ENCODE measurements at regions not wholly inside any gene's neighbourhood (a gene's known extent, or its start where the extent isn't known, plus 50 kb on each side); places are given as distances from the start of the nearest gene placed in this dataset.
A peak's percentile ranks its signal among the peaks of the same experiment; 100 is the strongest.

DNA sequence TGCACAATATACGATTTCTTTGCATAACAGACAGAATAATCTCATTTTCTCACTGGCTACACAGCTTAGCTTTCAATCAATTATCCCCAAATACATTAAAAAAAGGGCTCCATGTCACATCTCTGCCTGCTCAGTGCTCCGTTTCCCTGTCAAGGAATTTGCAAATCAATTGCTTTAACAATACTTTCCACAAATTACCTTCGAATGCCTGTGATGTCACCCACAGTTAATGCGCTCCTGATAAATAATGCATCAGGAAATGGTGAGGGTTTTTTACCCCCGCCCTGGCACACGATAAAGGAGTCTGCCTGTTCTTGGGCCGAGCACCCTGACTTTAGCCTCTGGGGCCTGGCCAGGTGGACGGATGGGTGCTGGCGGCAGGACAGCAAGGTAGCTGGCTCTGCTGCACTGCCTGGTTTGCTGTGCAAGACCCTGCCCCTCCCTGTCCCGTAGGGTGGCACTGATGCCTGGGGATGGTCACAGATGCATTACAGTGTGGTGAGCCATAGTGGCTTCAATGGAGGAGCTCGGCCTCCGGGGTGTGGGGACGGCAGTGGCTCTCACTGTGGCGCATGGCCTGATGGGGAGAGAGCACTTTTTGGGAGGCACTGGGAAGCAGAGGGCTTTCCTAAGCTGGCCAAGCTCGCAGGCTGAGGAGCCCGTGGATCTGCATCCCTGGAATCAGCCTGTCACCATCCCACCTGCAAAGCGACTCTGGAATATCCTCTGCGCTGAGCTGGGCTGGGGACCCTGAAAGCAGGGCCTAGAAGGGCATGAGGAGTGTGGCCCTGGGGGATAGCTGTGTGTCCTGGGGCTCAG, 88.3 kb upstream of the HS6ST1 start:
- Histone ChIP-seq H3K9ac (ENCODE audit: insufficient read depth in 1 of 2, low read depth in 2 of 2, low read length in 2 of 2) (0 out of 4 replicates have a peak overlapping the region, but pooled peaks of 1 of the 2 experiments have one; percentile 13), H3K4me3 (no peak overlapping the region), H3K36me3 (ENCODE audit: control insufficient read depth, insufficient read depth, low read length) (no peaks in the 10 kb centered on the region), H3K27me3 (ENCODE audit: control insufficient read depth in 2 of 2, insufficient read depth in 2 of 2, low read length in 2 of 2) (peaks cover 4 to 70% of the 10 kb centered on the region in 2 experiments; a peak in 4 of 5 replicates), H3K79me2 (ENCODE audit: control insufficient read depth, insufficient read depth, low read length) (no peaks in the 10 kb centered on the region), H3K9me3 (replicated peaks; ENCODE audit: control insufficient read depth, insufficient read depth, low read depth, low read length) (no peaks in the 10 kb centered on the region), H3K27ac (ENCODE audit: extremely low read depth, low read depth, low read length) (no peak overlapping the region), H4K20me1 (replicated peaks; ENCODE audit: control insufficient read depth, insufficient read depth, low read length) (no peaks in the 10 kb centered on the region), H3K9me1 (ENCODE audit: control insufficient read depth, insufficient read depth, low read length) (no peaks in the 10 kb centered on the region), H3K4me2 (ENCODE audit: insufficient read depth, low read length) (no peak overlapping the region), H3K4me1 (replicated peaks in 1 of 2; ENCODE audit: control insufficient read depth in 2 of 2, insufficient read depth in 2 of 2, low read length in 2 of 2) (no peaks in the 10 kb centered on the region; a peak in 2 of 5 replicates), H2AFZ (ENCODE audit: low read depth, low read length) (no peak overlapping the region)
- in situ Hi-C loops (cut with MboI): no loop called here
- ChIA-PET CTCF (ENCODE audit: low intra/inter-chr PET ratio) (no interaction called here), POLR2A (interaction anchor here (1.2 kb wide), 1 partner anchor 21 kb away, joined by 4 read pairs; no protein-coding TSS in a partner anchor)
- ATAC-seq (no peak), DNase-seq (ENCODE audit: extremely low read depth in 1 of 4, low spot score in 3 of 4) (no peak), FAIRE-seq (no peak)
- no TSS peak for BruUV-seq (replicated peaks)
- WGBS (ENCODE audit: insufficient coverage, low coverage, missing lambda C conversion rate): 8% methylated on average over 18 of the region's 18 CpGs
- TF ChIP-seq SMAD2 (IDR thresholded peaks at IDR 0.05; ENCODE audit: low read depth, low read length) (no peak), ZNF274 (IDR thresholded peaks at IDR 0.05; ENCODE audit: borderline replicate concordance, low read depth, low read length) (no peak), XRCC5 (IDR thresholded peaks at IDR 0.05; ENCODE audit: low read depth, low read length) (no peak), RREB1 (CRISPR knock-in tag; IDR thresholded peaks at IDR 0.05) (no peak), FOXP1 (CRISPR knock-in tag; IDR thresholded peaks at IDR 0.05) (no peak), WHSC1 (IDR thresholded peaks at IDR 0.05; ENCODE audit: low read length) (no peak), HES1 (IDR thresholded peaks at IDR 0.05; ENCODE audit: low read depth) (no peak), E2F6 (IDR thresholded peaks at IDR 0.05; ENCODE audit: borderline replicate concordance in 1 of 2, extremely low read depth in 1 of 2, insufficient read depth in 1 of 2, insufficient read length in 1 of 2, low read depth in 1 of 2, low read length in 1 of 2, poor library complexity in 1 of 2, severe bottlenecking in 1 of 2) (no peak), ZNF398 (CRISPR knock-in tag; IDR thresholded peaks at IDR 0.05) (no peak)
- intact Hi-C loops (cut with micrococcal nuclease): no loop called here
